HepG2 (cell line): ENCODE measurements at regions not wholly inside any gene's neighbourhood (a gene's known extent, or its start where the extent isn't known, plus 50 kb on each side); places are given as distances from the start of the nearest gene placed in this dataset.

Experiments used
- ATAC-seq: fragments of 200-7000 bp; cut with Tn5 transposase; 3 replicates; pipeline ENCODE4 v1.9.1; 2020; ENCODE audit warnings: mild to moderate bottlenecking, moderate library complexity
- BruUV-seq: library from RNA; stranded (reverse); fragments of 400-500 nt; replicated peaks from 2 replicates; lab custom pipeline; 2021; lab: Mats Ljungman, UMichigan
- CTCF ChIA-PET: fragments of 300-600 bp; formaldehyde crosslinking; extraction: SDS; loops from one replicate; lab custom pipeline; 2021; ENCODE audit warnings: low total read pairs, inconsistent platforms, low intra/inter-chr PET ratio; lab: Yijun Ruan, JAX
- POLR2A ChIA-PET: fragments of 350-600 bp; sonication (Branson Sonifier 250); formaldehyde crosslinking; loops from one replicate; lab custom pipeline; 2020; ENCODE audit warnings: antibody characterized with exemption, inconsistent platforms; lab: Yijun Ruan, JAX
- DNase-seq: peaks from one replicate; pipeline ENCODE4 v3.0.0-alpha.2; 2015; ENCODE audit warnings: low spot score
- FAIRE-seq: peaks from 3 replicates; lab custom pipeline; 2011; peaks lifted over from hg19 to GRCh38; lab: Jason Lieb, UNC
- H2AFZ ChIP-seq: one replicate; pipeline ENCODE4 v1.6.1; 2011; ENCODE audit warnings: low read length, inconsistent platforms
- H3K27ac ChIP-seq: fragments of 300-600 bp; 3 replicates; pipeline ENCODE4 v1.8.0; 2011; ENCODE audit warnings: mixed run types, mild to moderate bottlenecking, mixed read lengths, low read length, inconsistent platforms; ENCODE audit not compliant: insufficient read depth; ENCODE audit errors: extremely low read length
- H3K27me3 ChIP-seq, 2 experiments: fragments of 200-600 bp in 1 of 2; 2 replicates in 1 of 2; 3 replicates in 1 of 2; pipeline versions ENCODE4 v1.6.0 to v1.8.0; 2011; ENCODE audit warnings: low read length in 2 of 2, mild to moderate bottlenecking in 2 of 2, moderate library complexity in 2 of 2, inconsistent platforms in 1 of 2; ENCODE audit not compliant: insufficient read depth in 2 of 2, control insufficient read depth in 1 of 2
- H3K36me3 ChIP-seq, 2 experiments: fragments of 200-600 bp in 1 of 2; replicated peaks in 1 of 2; 2 replicates in 1 of 2; 3 replicates in 1 of 2; pipeline versions ENCODE4 v1.5.1 to v1.8.0; 2011; ENCODE audit warnings: low read length in 2 of 2, inconsistent platforms in 1 of 2; ENCODE audit not compliant: insufficient read depth in 2 of 2, control insufficient read depth in 1 of 2
- H3K4me1 ChIP-seq: 2 replicates; pipeline ENCODE4 v1.5.1; 2012; ENCODE audit warnings: low read length, inconsistent platforms; ENCODE audit not compliant: insufficient read depth
- H3K4me2 ChIP-seq: 2 replicates; pipeline ENCODE4 v1.6.0; 2011; ENCODE audit warnings: low read depth, low read length, inconsistent platforms
- H3K4me3 ChIP-seq, 3 experiments: fragments of 200-600 bp in 1 of 3; sonication (generic), shearing (Covaris generic) in 1 of 3; replicated peaks in 1 of 3; 2 replicates each; pipeline ENCODE4 v1.5.1; 2011 to 2016; ENCODE audit warnings: low read length in 3 of 3, inconsistent platforms in 2 of 3, low read depth in 2 of 3, mild to moderate bottlenecking in 2 of 3, control low read depth in 1 of 3, mixed read lengths in 1 of 3; ENCODE audit not compliant: insufficient read depth in 1 of 3
- H3K79me2 ChIP-seq: one replicate; pipeline ENCODE4 v1.6.1; 2011; ENCODE audit warnings: low read length, inconsistent platforms; ENCODE audit not compliant: insufficient read depth
- H3K9ac ChIP-seq: 2 replicates; pipeline ENCODE4 v1.6.0; 2011; ENCODE audit warnings: mild to moderate bottlenecking, low read depth, low read length, inconsistent platforms; ENCODE audit not compliant: insufficient read depth
- H3K9me3 ChIP-seq: 2 replicates; pipeline ENCODE4 v1.5.1; 2012; ENCODE audit warnings: mild to moderate bottlenecking, low read length
- H4K20me1 ChIP-seq: 2 replicates; pipeline ENCODE4 v1.6.0; 2011; ENCODE audit warnings: inconsistent platforms, mild to moderate bottlenecking, low read length, moderate library complexity; ENCODE audit not compliant: insufficient read depth
- ASH2L ChIP-seq: fragments of 300-600, 200-600 bp; sonication (generic); IDR thresholded peaks from 2 replicates; pipeline ENCODE4 v1.7.0; 2017; ENCODE audit warnings: low read depth, mild to moderate bottlenecking, moderate library complexity, mixed read lengths, low read length; ENCODE audit not compliant: insufficient read length
- CENPBD1 ChIP-seq: sonication (generic); formaldehyde crosslinking; IDR thresholded peaks from 2 replicates; pipeline ENCODE4 v1.8.0; 2022; ENCODE audit warnings: missing genetic modification reagents, low read depth, mild to moderate bottlenecking, borderline replicate concordance
- ISX ChIP-seq: sonication (generic); formaldehyde crosslinking; conservative IDR thresholded peaks from 2 replicates; pipeline ENCODE4 v1.5.0; 2020; ENCODE audit warnings: missing genetic modification reagents
- KDM4B ChIP-seq: sonication (generic); formaldehyde crosslinking; IDR thresholded peaks from 2 replicates; pipeline ENCODE4 v1.4.0; 2020; ENCODE audit warnings: missing genetic modification reagents
- KDM5B ChIP-seq: sonication (generic); formaldehyde crosslinking; IDR thresholded peaks from 2 replicates; pipeline ENCODE4 v1.4.0; 2020; ENCODE audit warnings: missing genetic modification reagents, mild to moderate bottlenecking, borderline replicate concordance
- MED1 ChIP-seq: sonication (generic); formaldehyde crosslinking; IDR thresholded peaks from 2 replicates; pipeline ENCODE4 v1.4.0; 2020; ENCODE audit warnings: missing genetic modification reagents
- MIER2 ChIP-seq: IDR thresholded peaks from 2 replicates; pipeline ENCODE4 v1.6.1; 2016; ENCODE audit warnings: missing biosample characterization, missing genetic modification reagents
- MYPOP ChIP-seq: sonication (generic); formaldehyde crosslinking; IDR thresholded peaks from 2 replicates; pipeline ENCODE4 v1.8.1; 2023; ENCODE audit warnings: mild to moderate bottlenecking, moderate library complexity, missing genetic modification reagents
- NR3C1 ChIP-seq: sonication (generic); formaldehyde crosslinking; IDR thresholded peaks from 2 replicates; pipeline ENCODE4 v1.4.0; 2020; ENCODE audit warnings: missing genetic modification reagents
- RCOR2 ChIP-seq: IDR thresholded peaks from 2 replicates; pipeline ENCODE4 v1.6.1; 2016; ENCODE audit warnings: missing biosample characterization, missing genetic modification reagents
- RFXANK ChIP-seq: IDR thresholded peaks from 2 replicates; pipeline ENCODE4 v1.6.1; 2016
- ZNF142 ChIP-seq: sonication (generic); formaldehyde crosslinking; IDR thresholded peaks from 2 replicates; pipeline ENCODE4 v1.4.0; 2020; ENCODE audit warnings: missing genetic modification reagents
- WGBS: methylation state at CpG from one replicate; pipeline ENCODE4 v1.1.6; 2017; ENCODE audit warnings: low lambda C conversion rate; 5-methylcytosine and 5-hydroxymethylcytosine counted together
- in situ Hi-C: cut with HindIII; loops from 2 replicates; pipeline ENCODE4 v1.10.0; 2017; ENCODE audit warnings: low pct_unique_long_range_greater_than_20kb; ENCODE audit not compliant: extremely low pct_ligation_motif_present
- intact Hi-C: fragments of 100-400 bp; cut with micrococcal nuclease; formaldehyde crosslinking; loops from one replicate; pipeline ENCODE4 v1.10.0; 2022; ENCODE audit not compliant: unreplicated experiment

- Histone ChIP-seq H3K4me1 (no peaks in the 10 kb centered on the region), H3K4me2 (no peak overlapping the region), H3K79me2 (no peaks in the 10 kb centered on the region), H2AFZ (no peak overlapping the region), H3K27ac (no peak overlapping the region), H3K9ac (no peak overlapping the region), H3K36me3 (no peaks in the 10 kb centered on the region), H4K20me1 (no peaks in the 10 kb centered on the region), H3K9me3 (peaks cover 31% of the 10 kb centered on the region), H3K4me3 (no peak overlapping the region), H3K27me3 (no peaks in the 10 kb centered on the region)
- POLR2A ChIA-PET, result no interaction called here
- CTCF ChIA-PET, result no interaction called here
- intact Hi-C loops, result no loop called here
- DNase-seq, result no peak
- no peak for ATAC-seq
- WGBS, result 0% methylated on average over 2 of the region's 2 CpGs
- no TSS peak for BruUV-seq
- no peak for FAIRE-seq
- in situ Hi-C loops, result no loop called here
- TF ChIP-seq RFXANK (no peak), ZNF142 (no peak), RCOR2 (CRISPR knock-in tag) (no peak), MIER2 (no peak), ASH2L (no peak), MYPOP (CRISPR knock-in tag) (no peak), MED1 (CRISPR knock-in tag) (no peak), NR3C1 (CRISPR knock-in tag) (no peak), KDM4B (CRISPR knock-in tag) (no peak), ISX (no peak), KDM5B (CRISPR knock-in tag) (no peak), CENPBD1 (no peak)
These were observed 179.7 kb upstream of the SETBP1 start for GRCh38 chr18:44500808-44501610.
